Neural progenitor cell (in vitro differentiated cells): ENCODE measurements at regions not wholly inside any gene's neighbourhood (a gene's known extent, or its start where the extent isn't known, plus 50 kb on each side); places are given as distances from the start of the nearest gene placed in this dataset.
"Not testable (repeated sequence)": the region's sequence is repeated elsewhere in the genome, so short reads cannot be mapped to it uniquely, and the experiment has no call there.

Experiments
- DNase-seq: peaks from one replicate; pipeline ENCODE4 v3.0.0-alpha.2; 2016; ENCODE audit warnings: low spot score
- H2AFZ ChIP-seq: fragments of 200-600 bp; sonication (generic); replicated peaks from 2 replicates; pipeline ENCODE4 v1.6.1; 2016; ENCODE audit warnings: antibody characterized with exemption
- H3F3A ChIP-seq: fragments of 200-600 bp; sonication (generic); 2 replicates; pipeline ENCODE4 v1.6.1; 2016; ENCODE audit warnings: antibody characterized with exemption, low read depth
- H3K27ac ChIP-seq: fragments of 200-600 bp; sonication (generic); 2 replicates; pipeline ENCODE4 v1.5.1; 2016; ENCODE audit warnings: mild to moderate bottlenecking
- H3K27me3 ChIP-seq: fragments of 200-600 bp; sonication (generic); 2 replicates; pipeline ENCODE4 v1.6.1; 2016; ENCODE audit warnings: mild to moderate bottlenecking, moderate library complexity
- H3K36me3 ChIP-seq: fragments of 200-600 bp; sonication (generic); 2 replicates; pipeline ENCODE4 v1.5.1; 2016
- H3K4me1 ChIP-seq: fragments of 200-600 bp; sonication (generic); 2 replicates; pipeline ENCODE4 v1.6.1; 2016; ENCODE audit warnings: mixed run types
- H3K4me2 ChIP-seq: fragments of 200-600 bp; sonication (generic); 2 replicates; pipeline ENCODE4 v1.6.1; 2016
- H3K4me3 ChIP-seq: fragments of 200-600 bp; sonication (generic); 2 replicates; pipeline ENCODE4 v1.5.1; 2016
- H3K79me2 ChIP-seq: fragments of 200-600 bp; sonication (generic); 2 replicates; pipeline ENCODE4 v1.6.1; 2016; ENCODE audit warnings: low read depth
- H3K9ac ChIP-seq: fragments of 200-600 bp; sonication (generic); 2 replicates; pipeline ENCODE4 v1.6.1; 2016
- H3K9me3 ChIP-seq: fragments of 200-600 bp; sonication (generic); 2 replicates; pipeline ENCODE4 v1.5.1; 2016; ENCODE audit warnings: low read depth
- H4K20me1 ChIP-seq: fragments of 200-600 bp; sonication (generic); 2 replicates; pipeline ENCODE4 v1.6.1; 2016; ENCODE audit warnings: low read depth
- H3K27ac Mint-ChIP-seq: 3 replicates; pipeline ENCODE4 v1.8.0; 2021; ENCODE audit warnings: mixed read lengths
- H3K27me3 Mint-ChIP-seq: 2 replicates; pipeline ENCODE4 v1.8.0; 2022; ENCODE audit warnings: low read depth, mild to moderate bottlenecking, inconsistent platforms, moderate library complexity, mixed read lengths; ENCODE audit not compliant: insufficient read depth
- H3K36me3 Mint-ChIP-seq: 3 replicates; pipeline ENCODE4 v1.8.0; 2021; ENCODE audit warnings: mixed read lengths
- H3K4me1 Mint-ChIP-seq: 3 replicates; pipeline ENCODE4 v1.8.0; 2021; ENCODE audit warnings: mixed read lengths
- H3K4me3 Mint-ChIP-seq: 3 replicates; pipeline ENCODE4 v1.8.0; 2021; ENCODE audit warnings: mild to moderate bottlenecking, moderate library complexity, mixed read lengths
- H3K9me3 Mint-ChIP-seq: 3 replicates; pipeline ENCODE4 v1.8.0; 2020; ENCODE audit warnings: mixed read lengths
- EZH2 ChIP-seq: fragments of 200-600 bp; sonication (generic); IDR thresholded peaks from 2 replicates; pipeline ENCODE4 v1.6.1; 2017; ENCODE audit warnings: antibody characterized with exemption, mild to moderate bottlenecking, moderate library complexity
- EZH2phosphoT487 ChIP-seq: fragments of 200-600 bp; sonication (generic); IDR thresholded peaks from 2 replicates; pipeline ENCODE4 v1.6.1; 2017; ENCODE audit warnings: antibody characterized with exemption
- TF ChIP-seq, protein P1 (sequence below): fragments of 200-600 bp; sonication (generic); IDR thresholded peaks from 2 replicates; pipeline ENCODE4 v1.5.1; 2017; ENCODE audit warnings: antibody characterized with exemption, mild to moderate bottlenecking

DNA sequence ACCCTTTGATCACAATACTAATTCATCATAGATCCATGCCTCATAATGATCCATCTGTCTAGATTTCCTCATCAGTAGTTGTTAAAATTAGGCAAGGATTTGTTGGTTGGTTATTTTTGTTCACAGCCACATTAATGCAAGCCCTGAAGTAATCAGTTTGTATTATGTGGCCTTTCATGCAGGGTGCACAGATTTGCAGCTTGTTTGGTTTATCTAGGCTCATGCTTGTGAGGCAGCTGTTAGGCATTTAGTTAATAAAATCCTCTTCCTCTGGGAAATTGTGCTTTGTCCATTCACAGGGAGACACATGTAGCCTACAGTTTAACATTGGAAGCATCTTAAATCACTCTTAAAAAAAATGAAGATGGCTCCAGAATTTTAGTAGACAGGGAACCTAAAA lies 162.8 kb upstream of the ZNF385D start:
- Histone ChIP-seq H3K36me3 (no peaks in the 10 kb centered on the region), H3K27me3 (no peaks in the 10 kb centered on the region), H2AFZ (peak overlapping the region; percentile 42), H3K9me3 (no peaks in the 10 kb centered on the region), H3F3A (no peaks in the 10 kb centered on the region), H3K27ac (no peak overlapping the region), H3K79me2 (no peaks in the 10 kb centered on the region), H4K20me1 (no peaks in the 10 kb centered on the region), H3K9ac (no peak overlapping the region), H3K4me1 (peaks cover 17% of the 10 kb centered on the region), H3K4me3 (no peak overlapping the region), H3K4me2 (peak overlapping the region; percentile 6)
- no peak for TF ChIP-seq EZH2
- TF ChIP-seq EZH2phosphoT487 = no peak
- no peaks in the 10 kb centered on the region for H3K9me3 Mint-ChIP-seq
- H3K4me3 Mint-ChIP-seq = no peak overlapping the region
- no peak for DNase-seq
- H3K4me1 Mint-ChIP-seq = peaks cover 9% of the 10 kb centered on the region
- H3K36me3 Mint-ChIP-seq = no peaks in the 10 kb centered on the region
- H3K27ac Mint-ChIP-seq = no peak overlapping the region
- H3K27me3 Mint-ChIP-seq = no peaks in the 10 kb centered on the region

DNA sequence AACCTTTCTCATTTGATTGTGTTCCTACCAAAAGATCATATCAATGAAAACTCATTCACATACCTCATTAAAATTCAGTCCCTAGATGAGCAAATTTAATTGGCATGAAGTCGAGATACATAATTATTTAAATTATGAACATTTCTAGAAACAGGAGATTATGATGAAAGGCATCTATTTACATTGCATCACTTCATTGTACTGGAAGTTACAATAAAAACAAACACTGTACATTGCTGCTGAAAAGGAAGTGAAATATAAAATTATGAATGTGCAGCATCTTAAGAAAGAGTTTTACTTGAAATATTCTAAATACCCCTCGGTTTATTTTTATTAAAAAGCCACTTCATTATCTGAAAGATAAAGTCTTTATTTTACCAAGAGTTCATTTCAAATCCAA lies 163.4 kb upstream of the ZNF385D start:
- no peaks in the 10 kb centered on the region for H3K27me3 Mint-ChIP-seq
- H3K4me1 Mint-ChIP-seq = peaks cover 9% of the 10 kb centered on the region

DNA sequence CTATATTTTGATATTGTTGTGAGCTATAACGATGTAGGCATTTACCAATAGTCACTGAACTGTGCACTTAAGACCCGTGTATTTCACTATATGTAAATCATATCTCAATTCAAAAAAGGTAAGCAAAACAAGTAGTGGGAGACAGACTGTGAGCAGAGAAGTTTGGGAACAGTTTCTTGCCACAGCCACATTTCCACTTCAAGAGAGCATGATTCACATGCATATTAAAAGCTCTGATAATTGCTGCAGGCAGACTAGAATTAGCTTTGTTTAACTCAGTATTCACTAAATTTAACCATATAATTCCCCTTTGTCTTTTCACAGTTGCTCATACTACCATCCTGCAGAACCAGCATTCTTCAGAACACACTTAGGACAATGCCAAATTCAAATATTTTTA lies 168.4 kb upstream of the ZNF385D start:
- Histone ChIP-seq H3K4me1 (peaks cover 6% of the 10 kb centered on the region), H3K27ac (no peak overlapping the region), H3K4me3 (no peak overlapping the region), H3K4me2 (no peak overlapping the region), H3F3A (no peaks in the 10 kb centered on the region), H2AFZ (no peak overlapping the region), H3K36me3 (no peaks in the 10 kb centered on the region), H3K9me3 (no peaks in the 10 kb centered on the region), H3K79me2 (no peaks in the 10 kb centered on the region), H3K27me3 (no peaks in the 10 kb centered on the region), H4K20me1 (no peaks in the 10 kb centered on the region), H3K9ac (no peak overlapping the region)
- Mint-ChIP-seq H3K9me3 (no peaks in the 10 kb centered on the region), H3K27me3 (no peaks in the 10 kb centered on the region), H3K4me1 (peaks cover under 1% of the 10 kb centered on the region), H3K4me3 (no peak overlapping the region), H3K36me3 (no peaks in the 10 kb centered on the region), H3K27ac (no peak overlapping the region)
- TF ChIP-seq, protein P1, sequence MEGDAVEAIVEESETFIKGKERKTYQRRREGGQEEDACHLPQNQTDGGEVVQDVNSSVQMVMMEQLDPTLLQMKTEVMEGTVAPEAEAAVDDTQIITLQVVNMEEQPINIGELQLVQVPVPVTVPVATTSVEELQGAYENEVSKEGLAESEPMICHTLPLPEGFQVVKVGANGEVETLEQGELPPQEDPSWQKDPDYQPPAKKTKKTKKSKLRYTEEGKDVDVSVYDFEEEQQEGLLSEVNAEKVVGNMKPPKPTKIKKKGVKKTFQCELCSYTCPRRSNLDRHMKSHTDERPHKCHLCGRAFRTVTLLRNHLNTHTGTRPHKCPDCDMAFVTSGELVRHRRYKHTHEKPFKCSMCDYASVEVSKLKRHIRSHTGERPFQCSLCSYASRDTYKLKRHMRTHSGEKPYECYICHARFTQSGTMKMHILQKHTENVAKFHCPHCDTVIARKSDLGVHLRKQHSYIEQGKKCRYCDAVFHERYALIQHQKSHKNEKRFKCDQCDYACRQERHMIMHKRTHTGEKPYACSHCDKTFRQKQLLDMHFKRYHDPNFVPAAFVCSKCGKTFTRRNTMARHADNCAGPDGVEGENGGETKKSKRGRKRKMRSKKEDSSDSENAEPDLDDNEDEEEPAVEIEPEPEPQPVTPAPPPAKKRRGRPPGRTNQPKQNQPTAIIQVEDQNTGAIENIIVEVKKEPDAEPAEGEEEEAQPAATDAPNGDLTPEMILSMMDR = no peak
- no peak for TF ChIP-seq EZH2
- DNase-seq = no peak

More for the DNA sequence above, 163.4 kb upstream of the ZNF385D start:
- H3K9me3 ChIP-seq = no peaks in the 10 kb centered on the region
- no peaks in the 10 kb centered on the region for H3K27me3 ChIP-seq
- no peaks in the 10 kb centered on the region for H3K36me3 ChIP-seq
- no peaks in the 10 kb centered on the region for H4K20me1 ChIP-seq
- Mint-ChIP-seq H3K4me3 (no peak overlapping the region), H3K36me3 (no peaks in the 10 kb centered on the region), H3K9me3 (no peaks in the 10 kb centered on the region), H3K27ac (no peak overlapping the region)
- DNase-seq = no peak
- H2AFZ ChIP-seq = no peak overlapping the region
- H3K4me3 ChIP-seq = no peak overlapping the region
- H3K79me2 ChIP-seq = no peaks in the 10 kb centered on the region
- H3F3A ChIP-seq = no peaks in the 10 kb centered on the region
- TF ChIP-seq EZH2phosphoT487 (no peak), EZH2 (no peak)
- TF ChIP-seq, protein P1 = no peak
- no peak overlapping the region for H3K9ac ChIP-seq
- H3K4me1 ChIP-seq = peaks cover 17% of the 10 kb centered on the region
- no peak overlapping the region for H3K4me2 ChIP-seq
- H3K27ac ChIP-seq = no peak overlapping the region

DNA sequence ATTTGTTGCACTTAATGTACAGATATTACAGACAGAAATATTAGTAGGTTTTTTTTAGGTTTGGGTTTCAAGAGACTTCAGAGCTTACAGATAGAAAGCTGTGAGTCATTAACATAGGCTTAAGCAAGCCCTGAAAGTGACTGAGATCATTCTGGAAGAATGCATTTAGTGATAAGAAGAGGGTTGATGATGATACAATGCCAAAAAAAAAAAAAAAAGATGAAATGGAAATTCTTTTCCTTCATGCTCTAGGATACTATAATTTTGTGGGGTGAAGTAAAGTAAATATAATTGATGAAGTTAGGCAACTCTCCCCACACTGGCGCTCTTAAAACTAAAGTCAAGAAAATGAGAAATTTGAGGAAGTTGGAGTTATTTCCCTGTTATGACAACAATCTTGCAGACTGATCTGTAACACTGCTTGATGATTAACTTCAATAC lies 169.4 kb upstream of the ZNF385D start:
- H3F3A ChIP-seq = no peaks in the 10 kb centered on the region
- H3K4me1 Mint-ChIP-seq = no peaks in the 10 kb centered on the region
- no peak for DNase-seq

DNA sequence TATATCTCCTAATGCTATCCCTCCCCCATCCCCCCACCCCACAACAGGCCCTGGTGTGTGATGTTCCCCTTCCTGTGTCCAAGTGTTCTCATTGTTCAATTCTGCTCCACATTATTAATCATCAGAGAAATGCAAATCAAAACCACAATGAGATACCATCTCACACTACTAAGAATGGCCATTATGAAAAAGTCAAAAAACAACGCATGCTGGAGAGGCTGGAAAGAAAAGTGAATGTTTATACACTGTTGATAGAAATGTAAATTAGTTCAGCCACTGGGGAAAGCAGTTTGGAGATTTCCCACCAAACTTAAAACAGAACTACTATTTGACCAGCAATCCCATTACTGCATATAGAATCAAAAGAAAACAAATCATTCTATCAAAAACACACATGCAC lies 172.1 kb upstream of the ZNF385D start:
- H3K4me1 ChIP-seq, H4K20me1 ChIP-seq, H3K79me2 ChIP-seq, H3K4me3 ChIP-seq, H3K9ac ChIP-seq, H3K9me3 ChIP-seq, H2AFZ ChIP-seq, H3K27me3 Mint-ChIP-seq, H3F3A ChIP-seq, H3K4me3 Mint-ChIP-seq, DNase-seq, H3K27me3 ChIP-seq, H3K36me3 ChIP-seq, H3K4me1 Mint-ChIP-seq, H3K9me3 Mint-ChIP-seq, H3K27ac Mint-ChIP-seq, H3K4me2 ChIP-seq, H3K36me3 Mint-ChIP-seq, H3K27ac ChIP-seq: not testable (repeated sequence)

More for the DNA sequence above, 169.4 kb upstream of the ZNF385D start:
- H3K9me3 ChIP-seq = no peaks in the 10 kb centered on the region
- TF ChIP-seq EZH2 = no peak
- TF ChIP-seq, protein P1 = no peak
- TF ChIP-seq EZH2phosphoT487 = no peak
- no peaks in the 10 kb centered on the region for H3K36me3 Mint-ChIP-seq
- H3K27me3 ChIP-seq = no peaks in the 10 kb centered on the region
- no peak overlapping the region for H3K9ac ChIP-seq
- H3K4me3 ChIP-seq = no peak overlapping the region
- no peaks in the 10 kb centered on the region for H3K36me3 ChIP-seq
- no peak overlapping the region for H3K27ac Mint-ChIP-seq
- no peak overlapping the region for H3K4me3 Mint-ChIP-seq
- H3K9me3 Mint-ChIP-seq = no peaks in the 10 kb centered on the region
- H3K27ac ChIP-seq = no peak overlapping the region
- H3K4me1 ChIP-seq = peaks cover 3% of the 10 kb centered on the region
- H3K79me2 ChIP-seq = no peaks in the 10 kb centered on the region
- H4K20me1 ChIP-seq = no peaks in the 10 kb centered on the region
- H3K4me2 ChIP-seq = no peak overlapping the region
- H2AFZ ChIP-seq = no peak overlapping the region
- H3K27me3 Mint-ChIP-seq = no peaks in the 10 kb centered on the region
